H9 (cell line): ENCODE measurements at regions not wholly inside any gene's neighbourhood (a gene's known extent, or its start where the extent isn't known, plus 50 kb on each side); places are given as distances from the start of the nearest gene placed in this dataset.
"Not testable (repeated sequence)": the region's sequence is repeated elsewhere in the genome, so short reads cannot be mapped to it uniquely, and the experiment has no call there.

Source experiments
- DNase-seq: peaks from one replicate; pipeline ENCODE4 v3.0.0-alpha.2; 2017
- H2AFZ ChIP-seq: one replicate; pipeline ENCODE4 v1.6.1; 2013; ENCODE audit warnings: mild to moderate bottlenecking, low read length, control low read depth, moderate library complexity
- H2AK5ac ChIP-seq: 2 replicates; pipeline ENCODE4 v1.6.1; 2013; ENCODE audit warnings: low read length, control low read depth, mixed read lengths; ENCODE audit not compliant: insufficient read length
- H2BK120ac ChIP-seq: one replicate; pipeline ENCODE4 v1.6.1; 2013; ENCODE audit warnings: low read depth, mild to moderate bottlenecking, low read length, control low read depth, inconsistent platforms; ENCODE audit not compliant: poor library complexity, severe bottlenecking
- H2BK12ac ChIP-seq: 2 replicates; pipeline ENCODE4 v1.6.1; 2013; ENCODE audit warnings: low read length, control low read depth, mixed read lengths, low read depth; ENCODE audit not compliant: insufficient read length
- H2BK15ac ChIP-seq: 2 replicates; pipeline ENCODE4 v1.6.1; 2013; ENCODE audit warnings: low read depth, low read length, control low read depth
- H2BK20ac ChIP-seq: one replicate; pipeline ENCODE4 v1.6.1; 2013; ENCODE audit warnings: low read depth, mild to moderate bottlenecking, low read length, control low read depth, inconsistent platforms; ENCODE audit not compliant: poor library complexity, severe bottlenecking
- H2BK5ac ChIP-seq: 2 replicates; pipeline ENCODE4 v1.6.1; 2013; ENCODE audit warnings: low read length, control low read depth, mixed read lengths; ENCODE audit not compliant: insufficient read length
- H3K14ac ChIP-seq: 2 replicates; pipeline ENCODE4 v1.6.1; 2013; ENCODE audit warnings: low read length, control low read depth; ENCODE audit not compliant: insufficient read depth
- H3K18ac ChIP-seq: 2 replicates; pipeline ENCODE4 v1.6.1; 2013; ENCODE audit warnings: low read depth, mild to moderate bottlenecking, mixed read lengths, low read length, control low read depth; ENCODE audit not compliant: insufficient read length
- H3K23ac ChIP-seq: 2 replicates; pipeline ENCODE4 v1.6.1; 2013; ENCODE audit warnings: low read length, control low read depth, mixed read lengths, low read depth; ENCODE audit not compliant: insufficient read length
- H3K23me2 ChIP-seq: 2 replicates; pipeline ENCODE4 v1.6.1; 2013; ENCODE audit warnings: low read depth, mild to moderate bottlenecking, mixed read lengths, low read length, control low read depth; ENCODE audit not compliant: insufficient read length, poor library complexity, severe bottlenecking
- H3K27ac ChIP-seq: 2 replicates; pipeline ENCODE4 v1.5.1; 2013; ENCODE audit warnings: low read length, control low read depth, mixed read lengths, low read depth; ENCODE audit not compliant: insufficient read length
- H3K27me3 ChIP-seq: 2 replicates; pipeline ENCODE4 v1.6.1; 2013; ENCODE audit warnings: low read length, control low read depth, inconsistent platforms; ENCODE audit not compliant: insufficient read depth
- H3K4ac ChIP-seq: 2 replicates; pipeline ENCODE4 v1.6.1; 2013; ENCODE audit warnings: low read depth, mild to moderate bottlenecking, control low read depth, inconsistent platforms, low read length, moderate library complexity
- H3K4me1 ChIP-seq: 2 replicates; pipeline ENCODE4 v1.6.1; 2013; ENCODE audit warnings: low read length, control low read depth, inconsistent platforms; ENCODE audit not compliant: insufficient read depth
- H3K4me2 ChIP-seq: 2 replicates; pipeline ENCODE4 v1.6.1; 2013; ENCODE audit warnings: low read length, control low read depth, mixed read lengths; ENCODE audit not compliant: insufficient read length, insufficient read depth
- H3K56ac ChIP-seq: 2 replicates; pipeline ENCODE4 v1.6.1; 2013; ENCODE audit warnings: low read depth, mild to moderate bottlenecking, mixed read lengths, low read length, control low read depth; ENCODE audit not compliant: insufficient read length
- H3K79me1 ChIP-seq: 2 replicates; pipeline ENCODE4 v1.6.1; 2013; ENCODE audit warnings: low read depth, mild to moderate bottlenecking, moderate library complexity, low read length, control low read depth, inconsistent platforms; ENCODE audit not compliant: insufficient read depth, poor library complexity, severe bottlenecking
- H3K79me2 ChIP-seq: 2 replicates; pipeline ENCODE4 v1.6.1; 2013; ENCODE audit warnings: low read length, control low read depth, inconsistent platforms; ENCODE audit not compliant: insufficient read depth
- H3K9ac ChIP-seq: 2 replicates; pipeline ENCODE4 v1.6.1; 2013; ENCODE audit warnings: low read length, control low read depth, mixed read lengths; ENCODE audit not compliant: insufficient read length; ENCODE audit errors: extremely low read depth
- H3K9me3 ChIP-seq: one replicate; pipeline ENCODE4 v1.6.1; 2013; ENCODE audit warnings: low read depth, low read length, inconsistent platforms; ENCODE audit not compliant: control insufficient read depth
- H3T11ph ChIP-seq: one replicate; pipeline ENCODE4 v1.6.1; 2013; ENCODE audit warnings: mild to moderate bottlenecking, low read length, control low read depth, inconsistent platforms
- H4K20me1 ChIP-seq: one replicate; pipeline ENCODE4 v1.6.1; 2013; ENCODE audit not compliant: control insufficient read depth, insufficient read length, insufficient read depth
- H4K5ac ChIP-seq: 2 replicates; pipeline ENCODE4 v1.6.1; 2013; ENCODE audit warnings: low read depth, mild to moderate bottlenecking, mixed read lengths, low read length, control low read depth; ENCODE audit not compliant: insufficient read length
- H4K8ac ChIP-seq: replicated peaks from 2 replicates; pipeline ENCODE4 v1.6.1; 2013; ENCODE audit warnings: low read length, control low read depth, mixed read lengths, low read depth; ENCODE audit not compliant: insufficient read length
- H4K91ac ChIP-seq: 2 replicates; pipeline ENCODE4 v1.6.1; 2013; ENCODE audit warnings: low read depth, mild to moderate bottlenecking, moderate library complexity, mixed read lengths, low read length, control low read depth; ENCODE audit not compliant: insufficient read length
- H3K27ac Mint-ChIP-seq, 3 experiments: 2 replicates in 2 of 3; 3 replicates in 1 of 3; pipeline ENCODE4 v1.8.0; 2020 to 2021; ENCODE audit warnings: mixed read lengths in 3 of 3, mild to moderate bottlenecking in 1 of 3, moderate library complexity in 1 of 3
- H3K27me3 Mint-ChIP-seq: 2 replicates; pipeline ENCODE4 v1.8.0; 2021; ENCODE audit warnings: low read depth, mild to moderate bottlenecking, moderate library complexity, mixed read lengths
- H3K36me3 Mint-ChIP-seq, 3 experiments: 2 replicates in 2 of 3; 3 replicates in 1 of 3; pipeline ENCODE4 v1.8.0; 2020 to 2021; ENCODE audit warnings: low read depth in 3 of 3, mixed read lengths in 3 of 3; ENCODE audit not compliant: insufficient read depth in 1 of 3
- H3K4me1 Mint-ChIP-seq, 2 experiments: 2 replicates each; pipeline ENCODE4 v1.8.0; 2020; ENCODE audit warnings: mixed read lengths in 2 of 2
- H3K4me3 Mint-ChIP-seq, 2 experiments: 2 replicates in 1 of 2; 3 replicates in 1 of 2; pipeline ENCODE4 v1.8.0; 2020 to 2021; ENCODE audit warnings: mild to moderate bottlenecking in 2 of 2, mixed read lengths in 2 of 2, moderate library complexity in 1 of 2
- H3K9me3 Mint-ChIP-seq, 2 experiments: 2 replicates in 1 of 2; 3 replicates in 1 of 2; pipeline ENCODE4 v1.8.0; 2020; ENCODE audit warnings: mild to moderate bottlenecking in 2 of 2, mixed read lengths in 2 of 2, moderate library complexity in 1 of 2
- WGBS: extraction: QIAGEN DNeasy Blood & Tissue Kit; methylation state at CpG from one replicate; pipeline ENCODE4 v1.1.7; 2013; ENCODE audit warnings: missing lambda C conversion rate, low lambda C conversion rate, mixed read lengths; ENCODE audit not compliant: insufficient read length; ENCODE audit errors: extremely low coverage; 5-methylcytosine and 5-hydroxymethylcytosine counted together
- TF ChIP-seq, protein P1 (sequence below): fragments of 200-600 bp; sonication (generic); conservative IDR thresholded peaks from 3 replicates; pipeline ENCODE4 v1.8.0; 2021; ENCODE audit warnings: antibody characterized with exemption, mild to moderate bottlenecking

DNA sequence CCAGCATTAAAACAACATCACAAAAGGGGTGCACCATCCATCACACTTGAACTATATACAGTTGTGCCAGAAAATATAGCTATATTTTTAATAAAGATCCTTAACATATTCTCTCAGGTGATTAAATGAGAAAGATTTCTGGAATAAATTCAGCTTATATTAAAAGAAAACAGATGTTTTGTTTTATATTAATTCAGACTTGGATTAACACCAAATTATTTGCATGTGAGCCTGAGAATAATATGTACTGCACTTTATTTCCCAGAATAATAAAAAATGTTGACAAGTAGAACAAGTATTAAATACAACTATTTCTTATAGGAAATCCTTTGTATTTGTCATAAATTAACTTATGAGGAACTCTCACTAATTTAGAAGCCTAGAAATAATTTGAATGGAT is 1467.4 kb downstream of the RAPGEF2 start:
- H3K9me3 ChIP-seq: no peaks in the 10 kb centered on the region
- H3K9ac ChIP-seq: no peak overlapping the region
- DNase-seq: no peak
- no peak overlapping the region for H3K4ac ChIP-seq
- no peaks in the 10 kb centered on the region for H3K79me1 ChIP-seq
- TF ChIP-seq, protein P1, sequence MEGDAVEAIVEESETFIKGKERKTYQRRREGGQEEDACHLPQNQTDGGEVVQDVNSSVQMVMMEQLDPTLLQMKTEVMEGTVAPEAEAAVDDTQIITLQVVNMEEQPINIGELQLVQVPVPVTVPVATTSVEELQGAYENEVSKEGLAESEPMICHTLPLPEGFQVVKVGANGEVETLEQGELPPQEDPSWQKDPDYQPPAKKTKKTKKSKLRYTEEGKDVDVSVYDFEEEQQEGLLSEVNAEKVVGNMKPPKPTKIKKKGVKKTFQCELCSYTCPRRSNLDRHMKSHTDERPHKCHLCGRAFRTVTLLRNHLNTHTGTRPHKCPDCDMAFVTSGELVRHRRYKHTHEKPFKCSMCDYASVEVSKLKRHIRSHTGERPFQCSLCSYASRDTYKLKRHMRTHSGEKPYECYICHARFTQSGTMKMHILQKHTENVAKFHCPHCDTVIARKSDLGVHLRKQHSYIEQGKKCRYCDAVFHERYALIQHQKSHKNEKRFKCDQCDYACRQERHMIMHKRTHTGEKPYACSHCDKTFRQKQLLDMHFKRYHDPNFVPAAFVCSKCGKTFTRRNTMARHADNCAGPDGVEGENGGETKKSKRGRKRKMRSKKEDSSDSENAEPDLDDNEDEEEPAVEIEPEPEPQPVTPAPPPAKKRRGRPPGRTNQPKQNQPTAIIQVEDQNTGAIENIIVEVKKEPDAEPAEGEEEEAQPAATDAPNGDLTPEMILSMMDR: no peak
- H3K23me2 ChIP-seq: no peaks in the 10 kb centered on the region
- no peak overlapping the region for H4K5ac ChIP-seq
- H3K4me1 ChIP-seq: no peaks in the 10 kb centered on the region
- H4K20me1 ChIP-seq: no peaks in the 10 kb centered on the region
- H2AK5ac ChIP-seq: no peak overlapping the region
- H3K27me3 ChIP-seq: no peaks in the 10 kb centered on the region
- no peak overlapping the region for H2BK15ac ChIP-seq
- peaks cover 0 to 3% (median 2%) of the 10 kb centered on the region in 3 experiments; a peak in 2 of 7 replicates for H3K36me3 Mint-ChIP-seq
- no peak overlapping the region for H3K23ac ChIP-seq
- H3K4me2 ChIP-seq: no peak overlapping the region
- no peak overlapping the region for H3K27ac Mint-ChIP-seq
- no peaks in the 10 kb centered on the region for H3K79me2 ChIP-seq
- H3K14ac ChIP-seq: no peak overlapping the region
- no peak overlapping the region for H3K56ac ChIP-seq
- H2BK5ac ChIP-seq: no peak overlapping the region
- H3K27ac ChIP-seq: no peak overlapping the region
- no peak overlapping the region for H2AFZ ChIP-seq
- no peak overlapping the region for H4K8ac ChIP-seq
- H3K18ac ChIP-seq: no peak overlapping the region
- H3K9me3 Mint-ChIP-seq: 0 out of 5 replicates have a peak, but pooled peaks cover 0 to 2% of the 10 kb centered on the region in 2 experiments
- H3K27me3 Mint-ChIP-seq: no peaks in the 10 kb centered on the region
- H3K4me1 Mint-ChIP-seq: peaks cover 0 to 3% of the 10 kb centered on the region in 2 experiments; a peak in 3 of 4 replicates
- no peak overlapping the region for H3T11ph ChIP-seq
- H2BK20ac ChIP-seq: no peak overlapping the region
- H2BK120ac ChIP-seq: no peak overlapping the region
- no peak overlapping the region for H2BK12ac ChIP-seq
- no peak overlapping the region for H4K91ac ChIP-seq
- H3K4me3 Mint-ChIP-seq: no peak overlapping the region

DNA sequence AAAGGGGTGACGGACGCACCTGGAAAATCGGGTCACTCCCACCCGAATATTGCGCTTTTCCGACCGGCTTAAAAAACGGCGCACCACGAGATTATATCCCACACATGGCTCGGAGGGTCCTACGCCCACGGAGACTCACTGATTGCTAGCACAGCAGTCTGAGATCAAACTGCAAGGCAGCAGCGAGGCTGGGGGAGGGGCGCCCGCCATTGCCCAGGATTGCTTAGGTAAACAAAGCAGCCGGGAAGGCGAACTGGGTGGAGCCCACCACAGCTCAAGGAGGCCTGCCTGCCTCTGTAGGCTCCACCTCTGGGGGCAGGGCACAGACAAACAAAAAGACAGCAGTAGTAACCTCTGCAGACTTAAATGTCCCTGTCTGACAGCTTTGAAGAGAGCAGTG is 1471.4 kb downstream of the RAPGEF2 start:
- H2BK120ac ChIP-seq, H3K23me2 ChIP-seq, H3K79me2 ChIP-seq, H3K27me3 Mint-ChIP-seq, H3K23ac ChIP-seq, H3K4me1 ChIP-seq, H2BK12ac ChIP-seq, H2AFZ ChIP-seq, H3T11ph ChIP-seq, H2BK20ac ChIP-seq, H3K79me1 ChIP-seq, DNase-seq, H4K20me1 ChIP-seq, H3K9ac ChIP-seq, H3K27ac Mint-ChIP-seq, H4K91ac ChIP-seq, H2BK5ac ChIP-seq, H3K56ac ChIP-seq, H3K14ac ChIP-seq, H3K18ac ChIP-seq, H3K4ac ChIP-seq, H3K27ac ChIP-seq, H3K4me1 Mint-ChIP-seq, H4K8ac ChIP-seq, H3K9me3 ChIP-seq, H2AK5ac ChIP-seq, H3K9me3 Mint-ChIP-seq, H2BK15ac ChIP-seq, H3K36me3 Mint-ChIP-seq, H3K27me3 ChIP-seq, H3K4me2 ChIP-seq, H4K5ac ChIP-seq: not testable (repeated sequence)
- H3K4me3 Mint-ChIP-seq: peak overlapping the region in 1 of 2 experiments; percentile 12; a peak in 1 of 5 replicates
- no CpG with 5 or more reads among the region's 18 CpGs for WGBS
